ENCODE measurements at regions not wholly inside any gene's neighbourhood (a gene's known extent, or its start where the extent isn't known, plus 50 kb on each side); places are given as distances from the start of the nearest gene placed in this dataset.

DNA sequence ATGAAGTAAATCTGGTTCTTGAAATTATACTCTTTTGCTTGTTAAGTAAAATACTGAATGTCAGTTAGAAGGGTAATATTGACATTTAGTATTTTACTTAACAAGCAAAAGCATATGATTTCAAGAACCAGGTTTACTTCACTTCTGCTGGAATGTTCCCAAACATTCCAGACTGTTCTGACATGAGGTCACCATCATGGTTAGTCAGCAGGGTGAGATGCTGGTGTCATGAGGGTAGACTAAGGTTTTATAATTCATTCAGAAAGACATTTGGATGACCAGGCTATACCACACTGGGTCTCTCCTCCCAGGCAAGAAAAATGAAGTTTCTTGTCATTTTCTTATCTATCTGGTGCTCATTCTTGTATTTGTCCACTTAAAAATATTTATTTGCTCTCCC is 414.4 kb upstream of the MMS22L start:
- no peak overlapping the region for H2AFZ ChIP-seq (ENCODE audit: low read depth, low read length, poor library complexity, severe bottlenecking)
- POLR2A ChIA-PET = no interaction called here
- no peak overlapping the region for H3K4me2 ChIP-seq (ENCODE audit: low read length)
- H3K4me1 ChIP-seq (ENCODE audit: control insufficient read depth in 1 of 2, insufficient read depth in 2 of 2, low read length in 2 of 2) = no peaks in the 10 kb centered on the region
- DNase-seq (ENCODE audit: low read depth, low spot score) = no peak
- TF ChIP-seq ZNF274 (IDR thresholded peaks at IDR 0.05; ENCODE audit: low read depth, low read length) = no peak
- no peak for TF ChIP-seq ZFX (IDR thresholded peaks at IDR 0.05)
- TF ChIP-seq EGR1 (IDR thresholded peaks at IDR 0.05; ENCODE audit: low read depth) = no peak
- no peak for TF ChIP-seq SRF (IDR thresholded peaks at IDR 0.05; ENCODE audit: low read depth)
- TF ChIP-seq CEBPB (IDR thresholded peaks at IDR 0.05; ENCODE audit: low read depth) = no peak
- TF ChIP-seq EZH2 (IDR thresholded peaks at IDR 0.05) = no peak
- TF ChIP-seq SIN3A (IDR thresholded peaks at IDR 0.05; ENCODE audit: low read depth) = no peak
- TF ChIP-seq MAX (IDR thresholded peaks at IDR 0.05) = no peak
- no peak for TF ChIP-seq ATF3 (IDR thresholded peaks at IDR 0.05)
- TF ChIP-seq ELF1 (IDR thresholded peaks at IDR 0.05; ENCODE audit: borderline replicate concordance, low read depth) = no peak
- TF ChIP-seq, protein P1, sequence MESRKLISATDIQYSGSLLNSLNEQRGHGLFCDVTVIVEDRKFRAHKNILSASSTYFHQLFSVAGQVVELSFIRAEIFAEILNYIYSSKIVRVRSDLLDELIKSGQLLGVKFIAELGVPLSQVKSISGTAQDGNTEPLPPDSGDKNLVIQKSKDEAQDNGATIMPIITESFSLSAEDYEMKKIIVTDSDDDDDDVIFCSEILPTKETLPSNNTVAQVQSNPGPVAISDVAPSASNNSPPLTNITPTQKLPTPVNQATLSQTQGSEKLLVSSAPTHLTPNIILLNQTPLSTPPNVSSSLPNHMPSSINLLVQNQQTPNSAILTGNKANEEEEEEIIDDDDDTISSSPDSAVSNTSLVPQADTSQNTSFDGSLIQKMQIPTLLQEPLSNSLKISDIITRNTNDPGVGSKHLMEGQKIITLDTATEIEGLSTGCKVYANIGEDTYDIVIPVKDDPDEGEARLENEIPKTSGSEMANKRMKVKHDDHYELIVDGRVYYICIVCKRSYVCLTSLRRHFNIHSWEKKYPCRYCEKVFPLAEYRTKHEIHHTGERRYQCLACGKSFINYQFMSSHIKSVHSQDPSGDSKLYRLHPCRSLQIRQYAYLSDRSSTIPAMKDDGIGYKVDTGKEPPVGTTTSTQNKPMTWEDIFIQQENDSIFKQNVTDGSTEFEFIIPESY (IDR thresholded peaks at IDR 0.05; ENCODE audit: extremely low read depth, insufficient replicate concordance, low read length) = no peak
- TF ChIP-seq RAD21 (IDR thresholded peaks at IDR 0.05; ENCODE audit: low read depth) = no peak
- no peak for TF ChIP-seq YY1 (IDR thresholded peaks at IDR 0.05; ENCODE audit: extremely low read depth, insufficient replicate concordance, low read depth, low read length)
- no peak for TF ChIP-seq SP1 (IDR thresholded peaks at IDR 0.05; ENCODE audit: low read depth)
- TF ChIP-seq EZH2phosphoT487 (IDR thresholded peaks at IDR 0.05; ENCODE audit: borderline replicate concordance) = no peak
- TF ChIP-seq JUND (IDR thresholded peaks at IDR 0.05) = no peak
- no peak for TF ChIP-seq FOSL1 (IDR thresholded peaks at IDR 0.05; ENCODE audit: low read depth)
- no peak for TF ChIP-seq CTCF (IDR thresholded peaks at IDR 0.05 in 2 of 3, conservative IDR thresholded peaks at IDR 0.05 in 1 of 3; ENCODE audit: borderline replicate concordance in 1 of 3, insufficient read depth in 1 of 3, low read depth in 2 of 3, low read length in 2 of 3)
- TF ChIP-seq POLR2AphosphoS5 (IDR thresholded peaks at IDR 0.05; ENCODE audit: low read depth, low read length) = no peak
- TF ChIP-seq, protein P2, sequence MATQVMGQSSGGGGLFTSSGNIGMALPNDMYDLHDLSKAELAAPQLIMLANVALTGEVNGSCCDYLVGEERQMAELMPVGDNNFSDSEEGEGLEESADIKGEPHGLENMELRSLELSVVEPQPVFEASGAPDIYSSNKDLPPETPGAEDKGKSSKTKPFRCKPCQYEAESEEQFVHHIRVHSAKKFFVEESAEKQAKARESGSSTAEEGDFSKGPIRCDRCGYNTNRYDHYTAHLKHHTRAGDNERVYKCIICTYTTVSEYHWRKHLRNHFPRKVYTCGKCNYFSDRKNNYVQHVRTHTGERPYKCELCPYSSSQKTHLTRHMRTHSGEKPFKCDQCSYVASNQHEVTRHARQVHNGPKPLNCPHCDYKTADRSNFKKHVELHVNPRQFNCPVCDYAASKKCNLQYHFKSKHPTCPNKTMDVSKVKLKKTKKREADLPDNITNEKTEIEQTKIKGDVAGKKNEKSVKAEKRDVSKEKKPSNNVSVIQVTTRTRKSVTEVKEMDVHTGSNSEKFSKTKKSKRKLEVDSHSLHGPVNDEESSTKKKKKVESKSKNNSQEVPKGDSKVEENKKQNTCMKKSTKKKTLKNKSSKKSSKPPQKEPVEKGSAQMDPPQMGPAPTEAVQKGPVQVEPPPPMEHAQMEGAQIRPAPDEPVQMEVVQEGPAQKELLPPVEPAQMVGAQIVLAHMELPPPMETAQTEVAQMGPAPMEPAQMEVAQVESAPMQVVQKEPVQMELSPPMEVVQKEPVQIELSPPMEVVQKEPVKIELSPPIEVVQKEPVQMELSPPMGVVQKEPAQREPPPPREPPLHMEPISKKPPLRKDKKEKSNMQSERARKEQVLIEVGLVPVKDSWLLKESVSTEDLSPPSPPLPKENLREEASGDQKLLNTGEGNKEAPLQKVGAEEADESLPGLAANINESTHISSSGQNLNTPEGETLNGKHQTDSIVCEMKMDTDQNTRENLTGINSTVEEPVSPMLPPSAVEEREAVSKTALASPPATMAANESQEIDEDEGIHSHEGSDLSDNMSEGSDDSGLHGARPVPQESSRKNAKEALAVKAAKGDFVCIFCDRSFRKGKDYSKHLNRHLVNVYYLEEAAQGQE (IDR thresholded peaks at IDR 0.05; ENCODE audit: low read depth) = no peak
- H3K27ac ChIP-seq (ENCODE audit: low read depth, low read length) = no peak overlapping the region
- no TSS peak for BruUV-seq (replicated peaks)
- no peaks in the 10 kb centered on the region for H3K36me3 ChIP-seq (ENCODE audit: control insufficient read depth in 1 of 2, insufficient read depth in 2 of 2, low read length in 2 of 2)
- H3K9me2 ChIP-seq (ENCODE audit: insufficient read depth) = no peaks in the 10 kb centered on the region
- no peaks in the 10 kb centered on the region for H3K79me2 ChIP-seq (ENCODE audit: insufficient read depth, low read length)
- CTCF ChIA-PET = no interaction called here
- H3K9ac ChIP-seq (ENCODE audit: low read length) = no peak overlapping the region
- ATAC-seq = no peak
- H3K27me3 ChIP-seq (ENCODE audit: insufficient read depth, low read length) = peaks cover 4% of the 10 kb centered on the region; the same call in 1 of the 2 replicates
- no peaks in the 10 kb centered on the region for H3K9me3 ChIP-seq (ENCODE audit: control insufficient read depth in 1 of 2, insufficient read depth in 1 of 2, low read depth in 1 of 2, low read length in 2 of 2)
- no peaks in the 10 kb centered on the region for H4K20me1 ChIP-seq (ENCODE audit: insufficient read depth)
- intact Hi-C loops (cut with micrococcal nuclease) = no loop called here
- RAD21 ChIA-PET (ENCODE audit: low non-redundant PET in 1 of 2, low total read pairs in 2 of 2, uncharacterized antibody in 2 of 2, unreplicated experiment in 2 of 2) = no interaction called here
- H3K4me3 ChIP-seq (replicated peaks in 1 of 2; ENCODE audit: low read depth in 1 of 2, low read length in 2 of 2) = no peak overlapping the region

All from HCT116 (cell line).